B cell (primary cell): ENCODE measurements at regions not wholly inside any gene's neighbourhood (a gene's known extent, or its start where the extent isn't known, plus 50 kb on each side); places are given as distances from the start of the nearest gene placed in this dataset.

ENCODE experiments used
- ATAC-seq: fragments of 200-7000 bp; cut with Tn5 transposase; one replicate; pipeline ENCODE4 v1.10.0; 2021; ENCODE audit warnings: low read depth, mild to moderate bottlenecking, moderate number of reproducible peaks, moderate library complexity
- CTCF ChIA-PET: fragments of 350-600 bp; sonication (Branson Sonifier 250); formaldehyde crosslinking; loops from one replicate; lab custom pipeline; 2021; ENCODE audit warnings: antibody characterized with exemption, inconsistent platforms; lab: Charles Lee
- POLR2A ChIA-PET: fragments of 350-600 bp; sonication (Branson Sonifier 250); formaldehyde crosslinking; loops from one replicate; lab custom pipeline; 2021; ENCODE audit warnings: antibody characterized with exemption; lab: Charles Lee
- DNase-seq: peaks from one replicate; pipeline ENCODE4 v3.0.0; 2013
- H2AFZ ChIP-seq: 2 replicates; pipeline ENCODE4 v1.6.1; 2012; ENCODE audit warnings: mild to moderate bottlenecking, low read depth, low read length; ENCODE audit not compliant: insufficient read depth, poor library complexity, severe bottlenecking
- H3K27ac ChIP-seq, 2 donors: 1 replicate in 1 of 2; 2 replicates in 1 of 2; pipeline ENCODE4 v1.5.1; 2012 to 2013; ENCODE audit warnings: low read length in 2 of 2, mild to moderate bottlenecking in 2 of 2, moderate library complexity in 1 of 2
- H3K27me3 ChIP-seq, 4 experiments: fragments of 200-600 bp in 1 of 4; sonication (generic) in 1 of 4; replicated peaks in 1 of 4; 1 replicate in 2 of 4; 2 replicates in 2 of 4; pipeline versions ENCODE4 v1.6.1 to v1.7.0; 2013 to 2016; ENCODE audit warnings: low read length in 3 of 4, mild to moderate bottlenecking in 2 of 4, mixed read lengths in 1 of 4, moderate library complexity in 1 of 4; ENCODE audit not compliant: insufficient read depth in 4 of 4, control insufficient read depth in 3 of 4; ENCODE audit errors: control extremely low read depth in 1 of 4
- H3K36me3 ChIP-seq, 2 experiments: replicated peaks in 1 of 2; 1 replicate in 1 of 2; 2 replicates in 1 of 2; pipeline versions ENCODE4 v1.6.1 to v1.7.1; 2013; ENCODE audit warnings: low read length in 1 of 2; ENCODE audit not compliant: insufficient read depth in 2 of 2, control insufficient read depth in 1 of 2; ENCODE audit errors: control extremely low read depth in 1 of 2, extremely low read depth in 1 of 2
- H3K4me1 ChIP-seq, 2 donors: fragments of 200-600 bp in 1 of 2; sonication (generic) in 1 of 2; 1 replicate in 1 of 2; 2 replicates in 1 of 2; pipeline versions ENCODE4 v1.5.1 to v1.6.1; 2013 to 2017; ENCODE audit warnings: low read length in 2 of 2; ENCODE audit not compliant: control insufficient read depth in 2 of 2, insufficient read depth in 2 of 2
- H3K4me2 ChIP-seq: replicated peaks from 2 replicates; pipeline ENCODE3; 2012; ENCODE audit warnings: mild to moderate bottlenecking, low read depth, low read length; ENCODE audit not compliant: poor library complexity, severe bottlenecking
- H3K4me3 ChIP-seq, 5 experiments: fragments of 200-600 bp in 1 of 5; sonication (generic) in 1 of 5; 1 replicate in 3 of 5; 2 replicates in 2 of 5; pipeline versions ENCODE4 v1.5.1 to v1.7.0; 2011 to 2016; ENCODE audit warnings: low read length in 4 of 5, mild to moderate bottlenecking in 4 of 5, low read depth in 2 of 5, control low read depth in 1 of 5, moderate library complexity in 1 of 5; ENCODE audit not compliant: insufficient read depth in 1 of 5; ENCODE audit errors: control extremely low read depth in 1 of 5, extremely low read depth in 1 of 5
- H3K79me2 ChIP-seq: fragments of 200-600 bp; sonication (generic); one replicate; pipeline ENCODE4 v1.6.0; 2016; ENCODE audit warnings: low read length; ENCODE audit not compliant: control insufficient read depth, insufficient read depth
- H3K9ac ChIP-seq: fragments of 200-600 bp; sonication (generic); 2 replicates; pipeline ENCODE4 v1.6.1; 2017; ENCODE audit warnings: mild to moderate bottlenecking, low read length, moderate library complexity
- H3K9me3 ChIP-seq, 3 donors: one replicate each; pipeline versions ENCODE4 v1.6.1 to v1.7.1; 2013; ENCODE audit warnings: low read length in 2 of 3; ENCODE audit not compliant: control insufficient read depth in 2 of 3, insufficient read depth in 1 of 3; ENCODE audit errors: control extremely low read depth in 1 of 3
- H4K20me1 ChIP-seq: 2 replicates; pipeline ENCODE4 v1.6.0; 2012; ENCODE audit warnings: mild to moderate bottlenecking, low read length; ENCODE audit not compliant: insufficient read depth, control insufficient read depth, poor library complexity, severe bottlenecking
- H3K27ac Mint-ChIP-seq: one replicate; pipeline ENCODE4 v1.8.0; 2021; ENCODE audit warnings: mixed read lengths
- H3K27me3 Mint-ChIP-seq: one replicate; pipeline ENCODE4 v1.8.0; 2021; ENCODE audit warnings: mixed read lengths
- H3K4me1 Mint-ChIP-seq: one replicate; pipeline ENCODE4 v1.8.0; 2021; ENCODE audit warnings: mixed read lengths
- H3K4me3 Mint-ChIP-seq: one replicate; pipeline ENCODE4 v1.8.0; 2021; ENCODE audit warnings: mixed read lengths
- H3K9me3 Mint-ChIP-seq: one replicate; pipeline ENCODE4 v1.8.0; 2022; ENCODE audit warnings: mixed read lengths; ENCODE audit not compliant: insufficient read depth
- CTCF ChIP-seq: fragments of 200-600 bp; IDR thresholded peaks from one replicate; pipeline ENCODE4 v1.8.0; 2022; ENCODE audit warnings: antibody characterized with exemption, mild to moderate bottlenecking
- EZH2 ChIP-seq: IDR thresholded peaks from 2 replicates; pipeline ENCODE4 v1.6.1; 2012; ENCODE audit warnings: borderline replicate concordance, low read depth, mild to moderate bottlenecking, moderate library complexity, low read length; ENCODE audit not compliant: insufficient read depth, poor library complexity, severe bottlenecking
- WGBS: methylation state at CpG from one replicate; pipeline ENCODE4 v1.1.5; 2013; ENCODE audit warnings: missing lambda C conversion rate; ENCODE audit not compliant: insufficient coverage; 5-methylcytosine and 5-hydroxymethylcytosine counted together
- intact Hi-C: fragments of 100-400 bp; cut with micrococcal nuclease; formaldehyde crosslinking; loops from one replicate; pipeline ENCODE4 v1.10.0; 2022

- Histone ChIP-seq H3K9ac (no peak overlapping the region), H3K36me3 (no peaks in the 10 kb centered on the region), H3K4me1 (no peaks in the 10 kb centered on the region), H3K27me3 (no peaks in the 10 kb centered on the region), H3K27ac (no peak overlapping the region), H2AFZ (no peak overlapping the region), H4K20me1 (no peaks in the 10 kb centered on the region), H3K79me2 (no peaks in the 10 kb centered on the region), H3K4me3 (no peak overlapping the region), H3K4me2 (no peak overlapping the region), H3K9me3 (no peaks in the 10 kb centered on the region)
- no peak overlapping the region for H3K4me3 Mint-ChIP-seq
- ChIA-PET POLR2A (no interaction called here), CTCF (no interaction called here)
- H3K27ac Mint-ChIP-seq, result no peak overlapping the region
- H3K9me3 Mint-ChIP-seq, result no peaks in the 10 kb centered on the region
- intact Hi-C loops, result no loop called here
- TF ChIP-seq CTCF (no peak), EZH2 (no peak)
- WGBS, result no CpG with 5 or more reads among the region's 3 CpGs
- no peaks in the 10 kb centered on the region for H3K27me3 Mint-ChIP-seq
- ATAC-seq (no peak), DNase-seq (no peak)
- H3K4me1 Mint-ChIP-seq, result no peaks in the 10 kb centered on the region
Measured at GRCh38 chr6:18684343-18684742, 297.2 kb downstream of the RNF144B start.

- TF ChIP-seq CTCF, result no peak
- H4K20me1 ChIP-seq, result no peaks in the 10 kb centered on the region
- H2AFZ ChIP-seq, result no peak overlapping the region
- Mint-ChIP-seq H3K27ac (no peak overlapping the region), H3K9me3 (no peaks in the 10 kb centered on the region), H3K4me1 (no peaks in the 10 kb centered on the region), H3K4me3 (no peak overlapping the region), H3K27me3 (no peaks in the 10 kb centered on the region)
- CTCF ChIA-PET, result no interaction called here
- DNase-seq (no peak), ATAC-seq (no peak)
- no peak overlapping the region for H3K27ac ChIP-seq
- H3K4me2 ChIP-seq, result no peak overlapping the region
- POLR2A ChIA-PET, result no interaction called here
- no peak overlapping the region for H3K4me3 ChIP-seq
- H3K4me1 ChIP-seq, result no peaks in the 10 kb centered on the region
- H3K9ac ChIP-seq, result no peak overlapping the region
- no peaks in the 10 kb centered on the region for H3K79me2 ChIP-seq
- 100% methylated on average over 3 of the region's 7 CpGs for WGBS
- no peaks in the 10 kb centered on the region for H3K36me3 ChIP-seq
- intact Hi-C loops, result no loop called here
- no peaks in the 10 kb centered on the region for H3K9me3 ChIP-seq
- H3K27me3 ChIP-seq, result no peaks in the 10 kb centered on the region
Measured at GRCh38 chr6:18692929-18693685, 306.0 kb downstream of the RNF144B start.
